Activated gamma-delta T cell treated with anti-CD3 and anti-CD28 coated beads, Interleukin-2, amount 50 U/mL, for 16 hours (primary cell): ENCODE measurements at regions not wholly inside any gene's neighbourhood (a gene's known extent, or its start where the extent isn't known, plus 50 kb on each side); places are given as distances from the start of the nearest gene placed in this dataset.

ENCODE experiments used
- DNase-seq: peaks from one replicate; pipeline ENCODE4 v3.0.0-alpha.2; 2020; ENCODE audit warnings: low read depth

- no peak for DNase-seq
Measured at GRCh38 chr4:124227981-124228380, 484.6 kb downstream of the ANKRD50 start.

DNA sequence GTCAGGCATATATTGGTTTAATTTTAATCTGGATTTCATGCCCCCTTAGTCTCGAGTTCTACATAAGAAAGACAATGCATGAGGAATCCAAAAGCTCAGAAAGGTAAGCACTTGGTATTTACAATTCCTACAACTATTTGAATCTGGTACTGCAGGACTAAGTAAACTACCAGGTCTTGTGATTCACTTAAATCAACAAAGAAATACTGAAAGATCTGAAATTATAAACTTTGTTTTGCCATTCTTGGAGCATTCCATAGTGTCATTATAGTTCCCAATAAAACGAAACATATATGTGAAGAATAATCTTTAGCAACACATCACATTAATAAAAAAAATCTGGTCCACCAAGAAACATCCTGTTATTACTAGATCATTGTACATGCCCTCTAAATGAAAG is 482.3 kb downstream of the ANKRD50 start:
- no peak for DNase-seq

GRCh38 chr4:124234771-124235170 is 477.8 kb downstream of the ANKRD50 start:
- DNase-seq, result no peak

- no peak for DNase-seq
Measured at GRCh38 chr4:124243671-124244366, 468.7 kb downstream of the ANKRD50 start.

DNA sequence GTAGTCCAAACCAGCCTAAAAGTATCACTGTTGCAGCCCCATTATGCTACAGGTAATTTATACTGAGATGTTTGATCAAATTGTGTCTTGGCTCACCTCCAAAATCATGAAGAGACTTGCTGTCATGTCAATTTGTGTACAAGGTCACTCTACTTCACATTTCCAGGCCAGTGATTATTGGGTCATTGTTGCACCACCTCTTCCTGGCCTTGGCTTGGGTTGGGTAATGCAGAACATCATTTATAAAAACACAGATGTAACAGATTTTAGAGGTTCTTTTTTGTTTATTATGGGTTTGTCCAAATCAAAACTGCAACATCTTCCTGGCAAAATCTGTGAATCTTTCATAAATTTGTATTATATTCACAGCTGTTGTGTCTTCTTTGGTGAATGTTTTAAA is 459.5 kb downstream of the ANKRD50 start:
- DNase-seq, result no peak

GRCh38 chr4:124262211-124263179 is 450.0 kb downstream of the ANKRD50 start:
- DNase-seq, result peak; percentile 1

GRCh38 chr4:124265701-124266100 is 446.8 kb downstream of the ANKRD50 start:
- no peak for DNase-seq

- DNase-seq, result no peak
Measured at GRCh38 chr4:124266721-124267120, 445.8 kb downstream of the ANKRD50 start.

DNA sequence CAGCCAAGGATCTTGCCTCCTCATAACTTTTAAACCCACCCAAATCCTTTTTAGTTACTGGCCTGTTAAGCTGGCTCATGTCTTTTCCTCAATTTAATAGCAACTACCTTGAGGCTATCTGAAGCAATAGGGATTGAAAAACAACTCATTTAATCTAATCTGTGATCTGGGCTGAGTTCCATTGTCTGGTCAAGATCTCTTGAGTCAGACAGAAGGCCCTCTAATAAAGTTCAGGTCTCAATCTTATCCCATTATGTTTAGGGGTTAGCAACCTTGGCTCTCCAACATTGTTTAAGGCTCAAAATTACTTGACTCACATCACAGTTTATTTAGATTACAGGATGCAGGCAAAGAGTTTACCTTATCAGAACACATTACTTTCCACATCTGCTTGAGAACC is 436.1 kb downstream of the ANKRD50 start:
- DNase-seq, result no peak

- DNase-seq, result no peak
Measured at GRCh38 chr4:124277691-124278090, 434.8 kb downstream of the ANKRD50 start.

DNA sequence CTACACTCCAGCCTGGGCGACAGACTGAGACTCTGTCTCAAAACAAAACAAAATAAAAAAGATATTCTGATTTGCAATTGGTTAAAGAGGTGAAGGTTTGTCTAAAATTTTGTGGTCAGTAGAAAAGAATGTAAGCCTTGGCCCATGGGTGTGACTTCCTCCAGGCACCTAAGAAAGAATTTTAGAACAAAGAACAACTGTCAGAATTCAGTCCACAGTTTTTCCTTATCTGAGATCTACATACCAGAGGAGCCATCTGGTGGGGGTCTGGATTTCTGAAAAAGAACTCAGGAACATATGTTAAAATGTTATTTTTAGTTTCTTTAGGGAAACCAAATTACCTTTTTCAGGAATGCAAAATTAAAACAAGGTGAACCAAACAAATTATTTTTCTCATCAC is 434.1 kb downstream of the ANKRD50 start:
- no peak for DNase-seq

- DNase-seq, result no peak
Measured at GRCh38 chr4:124279741-124280140, 432.8 kb downstream of the ANKRD50 start.

- no peak for DNase-seq
Measured at GRCh38 chr4:124282301-124282898, 430.1 kb downstream of the ANKRD50 start.

DNA sequence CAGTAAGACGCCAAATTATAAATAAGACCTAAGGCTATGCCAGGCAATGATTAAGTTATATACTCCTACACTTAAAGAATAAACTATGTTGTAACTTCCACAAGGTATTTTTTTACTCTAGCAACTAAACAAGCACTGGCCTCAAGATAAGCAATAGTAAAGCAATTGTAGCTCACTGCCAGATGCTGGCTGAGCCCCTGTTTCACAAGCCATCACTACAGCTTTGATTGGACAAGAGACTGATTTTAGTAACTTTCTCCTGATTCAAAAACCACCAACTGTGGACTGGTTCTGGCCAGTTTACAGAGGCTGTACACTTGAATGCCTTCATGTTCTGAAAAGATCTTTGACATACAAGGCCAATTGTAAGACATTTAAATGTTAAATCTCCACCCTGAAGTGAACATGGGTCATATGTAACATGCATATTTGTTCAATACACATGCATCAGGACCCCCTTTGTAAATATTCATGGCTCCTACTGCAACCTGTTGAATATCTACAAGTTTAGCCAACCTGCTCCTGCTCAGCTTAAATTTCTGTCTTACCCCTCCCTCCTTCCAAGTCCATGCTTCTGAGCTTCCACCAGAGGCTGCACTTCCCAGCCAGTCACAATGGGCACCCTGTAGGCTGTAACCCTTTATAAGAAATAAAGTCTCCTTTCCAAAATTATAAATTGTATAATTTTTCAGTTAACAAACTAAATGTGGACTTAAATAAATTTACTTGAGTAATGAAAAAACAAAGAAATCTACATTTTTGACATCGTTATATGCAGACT is 423.6 kb downstream of the ANKRD50 start:
- DNase-seq, result no peak

DNA sequence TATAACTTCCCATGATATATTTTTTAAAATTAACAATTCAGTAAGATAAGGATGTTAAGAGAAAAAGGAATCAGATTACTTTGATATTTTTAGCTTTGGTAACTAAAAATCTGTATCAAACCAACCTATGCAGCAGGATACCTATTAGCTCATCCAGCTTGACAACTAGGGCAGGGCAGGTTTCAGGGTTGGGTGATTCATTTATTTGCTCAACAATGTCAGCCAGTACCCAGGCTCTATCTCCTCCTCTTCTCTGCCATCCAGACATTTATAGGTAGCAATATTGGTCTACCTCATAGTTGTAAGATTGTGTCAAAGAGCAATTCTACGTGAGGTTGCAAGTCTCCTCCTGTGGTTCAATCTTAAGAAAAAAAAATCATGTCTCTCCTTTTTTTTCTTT is 421.9 kb downstream of the ANKRD50 start:
- no peak for DNase-seq

GRCh38 chr4:124295413-124295812 is 417.1 kb downstream of the ANKRD50 start:
- no peak for DNase-seq

GRCh38 chr4:124304941-124305340 is 407.6 kb downstream of the ANKRD50 start:
- no peak for DNase-seq

- no peak for DNase-seq
Measured at GRCh38 chr4:124306352-124306751, 406.2 kb downstream of the ANKRD50 start.

DNA sequence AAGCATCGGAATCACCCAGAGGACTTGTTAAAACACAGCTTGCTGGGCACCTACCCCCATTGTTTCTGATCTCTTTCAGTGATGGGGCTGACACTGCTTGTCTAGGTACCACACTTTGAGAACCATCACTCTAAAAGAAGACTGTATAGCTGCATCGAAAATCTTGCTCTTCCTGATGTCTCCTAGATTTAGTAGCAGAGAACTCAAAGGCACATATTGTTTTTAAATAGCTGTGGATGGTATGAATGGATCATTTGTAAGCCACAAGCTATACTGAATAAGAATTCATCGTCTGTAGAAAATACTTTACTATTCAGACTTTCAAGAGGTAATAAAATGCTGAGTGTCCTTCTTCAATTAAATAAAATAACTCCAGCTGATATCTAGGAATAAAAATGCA is 405.4 kb downstream of the ANKRD50 start:
- no peak for DNase-seq

- DNase-seq, result no peak
Measured at GRCh38 chr4:124318292-124318691, 394.2 kb downstream of the ANKRD50 start.

DNA sequence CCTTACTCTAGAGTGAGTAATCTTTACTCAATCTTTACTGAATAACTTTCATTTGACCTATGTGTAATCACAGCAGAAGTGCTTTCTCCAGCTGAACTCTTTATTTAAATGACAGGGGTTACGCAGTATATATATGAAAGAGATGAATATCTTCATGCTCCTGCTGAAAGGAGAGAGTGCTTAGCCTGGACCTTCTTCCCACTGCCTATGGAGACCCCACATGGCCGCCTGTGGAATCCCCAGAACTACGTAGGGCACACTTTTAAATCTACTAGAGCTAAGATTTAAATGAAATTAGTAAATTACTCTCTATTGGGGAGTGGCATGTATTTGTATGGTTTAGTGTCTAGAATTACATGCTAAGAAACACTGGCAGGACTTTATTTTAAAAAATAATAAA is 391.2 kb downstream of the ANKRD50 start:
- DNase-seq, result no peak
